H1 (cell line): ENCODE measurements at regions not wholly inside any gene's neighbourhood (a gene's known extent, or its start where the extent isn't known, plus 50 kb on each side); places are given as distances from the start of the nearest gene placed in this dataset.
A peak's percentile ranks its signal among the peaks of the same experiment; 100 is the strongest.

Experiments
- CTCF ChIA-PET: fragments of 300-600 bp; sonication (Branson Sonifier 250); formaldehyde crosslinking; loops from one replicate; lab custom pipeline; 2021; ENCODE audit not compliant: partially characterized antibody; lab: Charles Lee
- POLR2A ChIA-PET: fragments of 300-600 bp; sonication (Branson Sonifier 250); formaldehyde crosslinking; loops from one replicate; lab custom pipeline; 2021; ENCODE audit warnings: inconsistent platforms; ENCODE audit not compliant: partially characterized antibody; lab: Charles Lee
- DNase-seq, 2 experiments: peaks; one replicate each; pipeline versions ENCODE4 v3.0.0 to v3.0.0-alpha.2; 2010 to 2022; ENCODE audit warnings: low spot score in 2 of 2, low read depth in 1 of 2, mixed read lengths in 1 of 2
- FAIRE-seq: peaks from 2 replicates; lab custom pipeline; 2011; peaks lifted over from hg19 to GRCh38; lab: Jason Lieb, UNC
- H2AFZ ChIP-seq: 2 replicates; pipeline ENCODE4 v1.8.1; 2012; ENCODE audit warnings: low read length, inconsistent platforms
- H2AK5ac ChIP-seq: 2 replicates; pipeline ENCODE4 v1.6.1; 2013; ENCODE audit warnings: low read depth, low read length
- H2BK120ac ChIP-seq: replicated peaks from 2 replicates; pipeline ENCODE3; 2013; ENCODE audit warnings: low read depth, low read length, inconsistent platforms
- H2BK12ac ChIP-seq: 2 replicates; pipeline ENCODE4 v1.6.1; 2013; ENCODE audit warnings: low read depth, low read length
- H2BK15ac ChIP-seq: 2 replicates; pipeline ENCODE4 v1.6.1; 2013; ENCODE audit warnings: low read length
- H2BK20ac ChIP-seq: 2 replicates; pipeline ENCODE4 v1.6.1; 2013; ENCODE audit warnings: low read length
- H2BK5ac ChIP-seq: 2 replicates; pipeline ENCODE4 v1.6.1; 2013; ENCODE audit warnings: low read depth, low read length
- H3K14ac ChIP-seq: 2 replicates; pipeline ENCODE4 v1.6.1; 2013; ENCODE audit warnings: inconsistent platforms; ENCODE audit not compliant: insufficient read length
- H3K18ac ChIP-seq: 2 replicates; pipeline ENCODE4 v1.6.1; 2013; ENCODE audit warnings: low read length; ENCODE audit errors: extremely low read depth
- H3K23ac ChIP-seq: 2 replicates; pipeline ENCODE4 v1.6.1; 2013; ENCODE audit warnings: inconsistent platforms; ENCODE audit not compliant: insufficient read length
- H3K23me2 ChIP-seq: 2 replicates; pipeline ENCODE4 v1.6.1; 2013; ENCODE audit warnings: low read depth, low read length
- H3K27ac ChIP-seq: 2 replicates; pipeline ENCODE4 v1.6.1; 2011; ENCODE audit warnings: low read depth, low read length, inconsistent platforms
- H3K27me3 ChIP-seq, 4 experiments: replicated peaks in 1 of 4; 1 replicate in 1 of 4; 2 replicates in 3 of 4; pipeline versions ENCODE4 v1.6.1 to v1.8.1; 2011 to 2013; ENCODE audit warnings: low read length in 3 of 4, mild to moderate bottlenecking in 3 of 4, inconsistent platforms in 2 of 4, mixed read lengths in 2 of 4, moderate library complexity in 1 of 4; ENCODE audit not compliant: control insufficient read depth in 3 of 4, insufficient read depth in 3 of 4; ENCODE audit errors: extremely low read depth in 1 of 4
- H3K36me3 ChIP-seq, 4 experiments: 2 replicates each; pipeline versions ENCODE4 v1.6.1 to v1.8.1; 2011 to 2013; ENCODE audit warnings: mild to moderate bottlenecking in 4 of 4, low read length in 3 of 4, moderate library complexity in 2 of 4, control low read depth in 1 of 4, inconsistent platforms in 1 of 4; ENCODE audit not compliant: insufficient read depth in 4 of 4, control insufficient read depth in 2 of 4
- H3K4ac ChIP-seq: replicated peaks from 2 replicates; pipeline ENCODE3; 2013; ENCODE audit warnings: low read length, low read depth, mixed read lengths, inconsistent platforms; ENCODE audit not compliant: insufficient read length
- H3K4me1 ChIP-seq, 4 experiments: replicated peaks in 1 of 4; 1 replicate in 1 of 4; 2 replicates in 3 of 4; pipeline versions ENCODE4 v1.6.1 to v1.8.1; 2011 to 2013; ENCODE audit warnings: low read length in 3 of 4, inconsistent platforms in 2 of 4, mixed read lengths in 1 of 4; ENCODE audit not compliant: insufficient read depth in 4 of 4, control insufficient read depth in 3 of 4
- H3K4me2 ChIP-seq, 2 experiments: 2 replicates each; pipeline versions ENCODE4 v1.6.1 to v1.8.1; 2011 to 2013; ENCODE audit warnings: low read depth in 2 of 2, low read length in 2 of 2, control low read depth in 1 of 2, inconsistent platforms in 1 of 2, mild to moderate bottlenecking in 1 of 2; ENCODE audit not compliant: insufficient read depth in 1 of 2
- H3K4me3 ChIP-seq, 4 experiments: fragments of 200-600, 300-600 bp in 1 of 4; sonication (generic), shearing (Covaris generic), sonication (Bioruptor Twin) in 1 of 4; 2 replicates each; pipeline versions ENCODE4 v1.5.1 to v1.8.1; 2011 to 2016; ENCODE audit warnings: low read length in 4 of 4, low read depth in 3 of 4, control low read depth in 2 of 4, inconsistent platforms in 2 of 4, mild to moderate bottlenecking in 2 of 4, mixed read lengths in 1 of 4, moderate library complexity in 1 of 4; ENCODE audit not compliant: insufficient read depth in 2 of 4; ENCODE audit errors: extremely low read depth in 1 of 4
- H3K56ac ChIP-seq: replicated peaks from 2 replicates; pipeline ENCODE3; 2013; ENCODE audit warnings: low read depth, mild to moderate bottlenecking, mixed read lengths, low read length, inconsistent platforms; ENCODE audit not compliant: insufficient read length
- H3K79me1 ChIP-seq: 2 replicates; pipeline ENCODE4 v1.6.1; 2013; ENCODE audit warnings: low read depth, low read length, control low read depth
- H3K79me2 ChIP-seq, 2 experiments: 2 replicates each; pipeline versions ENCODE4 v1.6.1 to v1.8.1; 2012 to 2013; ENCODE audit warnings: low read length in 2 of 2, mild to moderate bottlenecking in 2 of 2, inconsistent platforms in 1 of 2; ENCODE audit not compliant: insufficient read depth in 2 of 2, control insufficient read depth in 1 of 2
- H3K9ac ChIP-seq, 4 experiments: replicated peaks in 1 of 4; 1 replicate in 1 of 4; 2 replicates in 3 of 4; pipeline versions ENCODE4 v1.6.1 to v1.8.1; 2011 to 2013; ENCODE audit warnings: low read depth in 3 of 4, low read length in 3 of 4, control low read depth in 2 of 4, mild to moderate bottlenecking in 2 of 4, moderate library complexity in 2 of 4, inconsistent platforms in 1 of 4; ENCODE audit errors: extremely low read depth in 1 of 4
- H3K9me3 ChIP-seq, 2 experiments: 2 replicates each; pipeline versions ENCODE4 v1.6.1 to v1.8.1; 2012 to 2013; ENCODE audit warnings: mild to moderate bottlenecking in 2 of 2, moderate library complexity in 2 of 2, control low read depth in 1 of 2, inconsistent platforms in 1 of 2, low read depth in 1 of 2, low read length in 1 of 2, mixed read lengths in 1 of 2; ENCODE audit not compliant: insufficient read depth in 2 of 2
- H4K20me1 ChIP-seq, 2 experiments: replicated peaks in 1 of 2; 2 replicates each; pipeline versions ENCODE3 to v1.8.1; 2011 to 2013; ENCODE audit warnings: inconsistent platforms in 2 of 2, low read length in 2 of 2, mild to moderate bottlenecking in 1 of 2; ENCODE audit not compliant: insufficient read depth in 2 of 2, control insufficient read depth in 1 of 2
- H4K5ac ChIP-seq: 2 replicates; pipeline ENCODE4 v1.6.1; 2013; ENCODE audit warnings: low read length, low read depth, mixed read lengths, inconsistent platforms; ENCODE audit not compliant: insufficient read length
- H4K8ac ChIP-seq: 2 replicates; pipeline ENCODE4 v1.8.0; 2013; ENCODE audit warnings: mild to moderate bottlenecking, moderate library complexity, low read length, inconsistent platforms; ENCODE audit not compliant: insufficient read depth; ENCODE audit errors: extremely low read depth
- H4K91ac ChIP-seq: replicated peaks from 2 replicates; pipeline ENCODE3; 2013; ENCODE audit warnings: low read length, mixed read lengths, inconsistent platforms; ENCODE audit not compliant: insufficient read length
- BACH1 ChIP-seq: IDR thresholded peaks from 2 replicates; pipeline ENCODE4 v1.6.1; 2012; ENCODE audit warnings: low read length, improper control_type of control experiment
- CHD1 ChIP-seq: IDR thresholded peaks from 2 replicates; pipeline ENCODE4 v1.6.1; 2012; ENCODE audit warnings: low read depth, low read length, improper control_type of control experiment
- CREB1 ChIP-seq: IDR thresholded peaks from 2 replicates; pipeline ENCODE4 v1.6.1; 2012; ENCODE audit warnings: inconsistent platforms
- FOSL1 ChIP-seq: IDR thresholded peaks from 2 replicates; pipeline ENCODE4 v1.6.1; 2011; ENCODE audit warnings: mild to moderate bottlenecking, low read depth, low read length, moderate library complexity; ENCODE audit not compliant: insufficient read depth
- GTF2F1 ChIP-seq: IDR thresholded peaks from 2 replicates; pipeline ENCODE4 v1.6.1; 2012; ENCODE audit warnings: low read depth, low read length, improper control_type of control experiment, borderline replicate concordance
- JUND ChIP-seq: IDR thresholded peaks from 2 replicates; pipeline ENCODE4 v1.6.1; 2011; ENCODE audit warnings: mild to moderate bottlenecking, improper control_type of control experiment, low read length
- SP2 ChIP-seq: IDR thresholded peaks from 2 replicates; pipeline ENCODE4 v1.6.1; 2012; ENCODE audit warnings: mild to moderate bottlenecking, low read length, inconsistent platforms
- WGBS, 2 experiments: shearing (Covaris generic) in 1 of 2; methylation state at CpG; one replicate each; pipeline versions ENCODE4 v1.1.6 to v1.1.7; 2013 to 2015; ENCODE audit warnings: low lambda C conversion rate in 2 of 2, mixed read lengths in 2 of 2, inconsistent platforms in 1 of 2, low coverage in 1 of 2, missing lambda C conversion rate in 1 of 2; ENCODE audit not compliant: insufficient replicate concordance in 2 of 2, insufficient coverage in 1 of 2, insufficient read length in 1 of 2; ENCODE audit errors: extremely low coverage in 1 of 2, missing lambda C conversion rate in 1 of 2; 5-methylcytosine and 5-hydroxymethylcytosine counted together
- TF ChIP-seq, protein P1 (sequence below): IDR thresholded peaks from 2 replicates; pipeline ENCODE4 v1.6.1; 2011; ENCODE audit warnings: low read depth, mild to moderate bottlenecking, low read length; ENCODE audit not compliant: insufficient read depth
- TF ChIP-seq, protein P2 (sequence below): IDR thresholded peaks from 2 replicates; pipeline ENCODE4 v1.6.1; 2012; ENCODE audit warnings: inconsistent platforms

DNA sequence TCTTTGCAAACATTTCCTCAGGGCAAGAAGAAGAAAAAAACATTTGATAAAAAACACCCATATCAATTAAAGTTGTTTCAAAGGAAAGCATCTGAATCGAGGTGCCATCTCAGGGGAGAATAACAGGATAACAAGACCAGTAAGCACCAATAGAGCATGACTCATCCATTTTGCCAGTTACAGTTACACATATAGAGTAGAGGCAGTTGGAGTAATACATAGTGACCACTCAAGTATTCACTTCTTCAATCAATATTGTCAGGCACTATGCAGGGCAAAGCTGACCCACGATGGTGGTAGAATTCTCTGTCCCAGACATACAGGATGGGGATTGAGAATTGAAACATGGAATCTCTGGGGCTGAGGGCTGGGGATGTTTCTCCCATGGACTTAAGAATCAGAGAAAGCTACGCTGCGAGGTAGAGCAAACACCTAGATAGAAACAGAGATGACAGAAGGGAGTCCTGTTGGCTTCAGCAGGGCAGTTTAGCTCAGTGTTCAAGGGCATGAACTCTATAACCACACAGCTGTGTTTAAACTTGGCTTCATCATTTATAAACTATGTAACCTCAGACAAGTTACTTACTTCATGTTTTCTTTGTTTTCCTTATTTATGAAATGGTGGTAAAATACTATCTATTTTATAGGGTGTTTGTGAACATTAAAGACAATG lies 186.4 kb upstream of the NANOGP8 start:
- Histone ChIP-seq H3K23ac (no peak overlapping the region), H3K79me2 (no peaks in the 10 kb centered on the region), H3K9ac (no peak overlapping the region), H3K23me2 (no peaks in the 10 kb centered on the region), H2BK15ac (no peak overlapping the region), H2BK20ac (no peak overlapping the region), H2BK12ac (no peak overlapping the region), H3K56ac (no peak overlapping the region), H2BK120ac (no peak overlapping the region), H3K4me1 (no peaks in the 10 kb centered on the region; a peak in 1 of 7 replicates), H2BK5ac (no peak overlapping the region), H4K5ac (no peak overlapping the region), H4K20me1 (no peaks in the 10 kb centered on the region), H2AFZ (0 out of 2 replicates have a peak overlapping the region, but pooled peaks have one; percentile 52), H3K4ac (no peak overlapping the region), H4K91ac (no peak overlapping the region), H3K27ac (no peak overlapping the region), H3K4me2 (no peak overlapping the region), H3K14ac (no peak overlapping the region), H3K27me3 (no peaks in the 10 kb centered on the region), H3K18ac (no peak overlapping the region), H3K79me1 (no peaks in the 10 kb centered on the region), H3K9me3 (no peaks in the 10 kb centered on the region; a peak in 1 of 4 replicates), H3K4me3 (no peak overlapping the region), H4K8ac (no peak overlapping the region), H2AK5ac (no peak overlapping the region), H3K36me3 (no peaks in the 10 kb centered on the region)
- no peak for DNase-seq
- FAIRE-seq, result no peak
- ChIA-PET CTCF (interaction anchor here (0.8 to 0.9 kb wide), 3 partner anchors 9 to 192 kb away, joined by 3 to 4 read pairs (median 3); no protein-coding TSS in a partner anchor), POLR2A (interaction anchor here (0.7 kb wide), 1 partner anchor 1300 kb away, joined by 3 read pairs; no protein-coding TSS in a partner anchor)
- 88% methylated on average over 4 of the region's 4 CpGs; no CpG with 5 or more reads in 1 of the 2 experiments for WGBS, 2 experiments
- TF ChIP-seq, protein P1, sequence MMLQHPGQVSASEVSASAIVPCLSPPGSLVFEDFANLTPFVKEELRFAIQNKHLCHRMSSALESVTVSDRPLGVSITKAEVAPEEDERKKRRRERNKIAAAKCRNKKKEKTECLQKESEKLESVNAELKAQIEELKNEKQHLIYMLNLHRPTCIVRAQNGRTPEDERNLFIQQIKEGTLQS, result no peak
- TF ChIP-seq SP2 (no peak), CREB1 (no peak), BACH1 (no peak), FOSL1 (no peak), CHD1 (no peak), JUND (no peak), GTF2F1 (no peak)
- TF ChIP-seq, protein P2, sequence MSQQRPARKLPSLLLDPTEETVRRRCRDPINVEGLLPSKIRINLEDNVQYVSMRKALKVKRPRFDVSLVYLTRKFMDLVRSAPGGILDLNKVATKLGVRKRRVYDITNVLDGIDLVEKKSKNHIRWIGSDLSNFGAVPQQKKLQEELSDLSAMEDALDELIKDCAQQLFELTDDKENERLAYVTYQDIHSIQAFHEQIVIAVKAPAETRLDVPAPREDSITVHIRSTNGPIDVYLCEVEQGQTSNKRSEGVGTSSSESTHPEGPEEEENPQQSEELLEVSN, result no peak
